BJ (cell line): ENCODE measurements at regions not wholly inside any gene's neighbourhood (a gene's known extent, or its start where the extent isn't known, plus 50 kb on each side); places are given as distances from the start of the nearest gene placed in this dataset.
A peak's percentile ranks its signal among the peaks of the same experiment; 100 is the strongest.

Experiments
- CTCF ChIA-PET: fragments of 350-600 bp; formaldehyde crosslinking; extraction: SDS; loops from one replicate; lab custom pipeline; 2021; ENCODE audit warnings: antibody characterized with exemption, inconsistent platforms; lab: Yijun Ruan, JAX
- POLR2A ChIA-PET: fragments of 300-600 bp; sonication (Branson Sonifier 250); formaldehyde crosslinking; extraction: SDS; loops from one replicate; lab custom pipeline; 2021; ENCODE audit warnings: antibody characterized with exemption; lab: Charles Lee
- DNase-seq: peaks from one replicate; pipeline ENCODE4 v3.0.0-alpha.2; 2011; ENCODE audit warnings: low read depth
- H3K27me3 ChIP-seq: 2 replicates; pipeline ENCODE4 v1.6.0; 2011; ENCODE audit warnings: low read length; ENCODE audit not compliant: control insufficient read depth, insufficient read depth
- H3K36me3 ChIP-seq: 2 replicates; pipeline ENCODE4 v1.5.1; 2011; ENCODE audit warnings: low read length; ENCODE audit not compliant: control insufficient read depth, insufficient read depth
- H3K4me3 ChIP-seq: 2 replicates; pipeline ENCODE4 v1.5.1; 2011; ENCODE audit warnings: low read depth, mild to moderate bottlenecking, control low read depth, low read length
- CTCF ChIP-seq: IDR thresholded peaks from 2 replicates; pipeline ENCODE4 v1.5.1; 2011; ENCODE audit warnings: low read depth, mild to moderate bottlenecking, control low read depth, inconsistent platforms, low read length, moderate library complexity; ENCODE audit not compliant: insufficient read depth

DNA sequence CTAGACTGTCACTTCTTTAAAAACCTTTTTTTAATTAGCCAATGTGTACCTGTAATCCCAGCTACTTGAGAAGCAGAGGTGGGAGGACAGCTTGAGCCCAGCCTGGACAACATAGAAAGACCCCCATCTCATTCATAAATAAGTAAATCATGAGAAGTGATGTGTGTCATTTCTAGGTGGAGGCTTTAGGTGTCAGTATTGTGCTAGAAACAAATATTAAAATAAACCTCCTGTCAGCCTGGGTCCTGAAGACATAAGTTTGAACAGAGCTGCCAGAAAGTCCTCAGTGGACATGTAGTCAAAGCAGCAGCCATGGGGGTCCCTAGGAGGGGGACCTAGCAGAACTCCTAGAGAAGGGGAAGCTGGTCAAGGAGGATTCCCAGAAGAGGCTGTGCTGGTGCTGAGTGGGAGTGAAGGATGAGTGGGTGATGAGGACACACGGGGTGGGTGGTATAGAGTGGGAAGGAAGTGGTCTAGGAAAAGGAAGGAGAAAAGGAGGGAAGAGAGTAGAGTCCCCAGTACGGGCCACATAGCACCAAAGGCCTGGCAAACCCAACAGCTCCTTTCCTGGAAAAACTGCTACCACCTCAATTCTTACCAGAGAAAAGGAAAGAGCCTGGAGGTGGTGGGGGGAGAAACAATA lies 316.6 kb upstream of the NCKAP5 start:
- H3K4me3 ChIP-seq = no peak overlapping the region
- peak; percentile 23; the same call in 1 of the 2 replicates for TF ChIP-seq CTCF
- ChIA-PET POLR2A (interaction anchor here (0.8 kb wide), 1 partner anchor 490 kb away, joined by 3 read pairs; no protein-coding TSS in a partner anchor), CTCF (interaction anchor here (0.6 to 5.4 kb wide), 20 partner anchors 11 to 1709 kb away, joined by 3 to 53 read pairs (median 4); no protein-coding TSS in a partner anchor)
- peaks cover 7% of the 10 kb centered on the region; the same call in 1 of the 2 replicates for H3K27me3 ChIP-seq
- no peaks in the 10 kb centered on the region for H3K36me3 ChIP-seq
- no peak for DNase-seq

DNA sequence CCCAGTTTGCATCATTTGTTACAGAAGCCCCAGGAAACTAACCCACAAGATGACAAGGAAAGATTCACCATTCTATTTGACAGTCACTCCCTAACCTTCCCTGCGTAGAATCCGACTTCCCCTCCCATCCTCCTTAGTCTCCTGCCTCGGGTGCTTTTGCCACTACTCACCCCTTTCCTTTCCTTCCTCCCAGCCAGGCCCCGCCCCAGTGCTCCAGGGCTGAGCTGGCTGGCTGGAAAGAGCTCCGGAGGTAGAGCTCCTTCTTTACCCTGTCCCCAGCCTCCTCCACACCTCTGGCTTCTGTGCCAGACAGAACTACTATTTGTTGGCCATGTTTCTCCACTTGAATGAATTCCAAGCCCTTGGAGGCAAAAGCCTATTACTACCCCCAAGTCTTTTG lies 317.6 kb upstream of the NCKAP5 start:
- peaks cover 4% of the 10 kb centered on the region; the same call in 1 of the 2 replicates for H3K27me3 ChIP-seq
- TF ChIP-seq CTCF = no peak
- CTCF ChIA-PET = interaction anchor here (0.5 to 5.4 kb wide), 13 partner anchors 42 to 566 kb away, joined by 3 to 53 read pairs (median 7); no protein-coding TSS in a partner anchor
- H3K4me3 ChIP-seq = no peak overlapping the region
- DNase-seq = no peak
- no peaks in the 10 kb centered on the region for H3K36me3 ChIP-seq
- POLR2A ChIA-PET = no interaction called here

- peaks cover 4% of the 10 kb centered on the region; the same call in 1 of the 2 replicates for H3K27me3 ChIP-seq
- H3K4me3 ChIP-seq = no peak overlapping the region
- ChIA-PET CTCF (interaction anchor here (0.6 to 5.4 kb wide), 26 partner anchors 20 to 583 kb away, joined by 3 to 53 read pairs (median 4); no protein-coding TSS in a partner anchor), POLR2A (interaction anchor here (0.6 to 0.7 kb wide), 5 partner anchors 23 to 1070 kb away, joined by 3 to 4 read pairs (median 4); no protein-coding TSS in a partner anchor)
- peak; percentile 65 for TF ChIP-seq CTCF
- no peaks in the 10 kb centered on the region for H3K36me3 ChIP-seq
- DNase-seq = peak; percentile 94
Observed at GRCh38 chr2:133886735-133887675, 318.7 kb upstream of the NCKAP5 start.

DNA sequence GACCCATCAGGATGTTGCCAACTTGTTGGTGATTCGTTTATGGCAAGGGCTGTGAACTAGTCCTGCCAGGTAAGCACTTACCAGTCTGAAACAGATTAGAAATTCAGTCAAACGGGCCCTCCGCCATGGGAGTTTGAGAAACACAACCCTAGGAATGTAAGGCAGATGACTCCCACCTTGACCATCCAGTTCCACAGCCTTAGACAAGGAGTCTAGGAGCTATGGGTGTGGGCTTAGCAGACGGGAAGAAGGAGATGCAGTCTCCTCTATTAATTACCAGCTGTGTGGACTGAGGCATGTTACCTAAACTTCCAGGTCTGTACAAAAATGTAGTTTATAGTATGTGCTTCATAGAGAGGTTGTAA lies 319.4 kb upstream of the NCKAP5 start:
- POLR2A ChIA-PET = interaction anchor here (0.7 kb wide), 1 partner anchor 98 kb away, joined by 4 read pairs; no protein-coding TSS in a partner anchor
- Histone ChIP-seq H3K36me3 (no peaks in the 10 kb centered on the region), H3K27me3 (peaks cover 4% of the 10 kb centered on the region; the same call in 1 of the 2 replicates), H3K4me3 (no peak overlapping the region)
- CTCF ChIA-PET = interaction anchor here (1.0 to 5.4 kb wide), 10 partner anchors 19 to 564 kb away, joined by 3 to 53 read pairs (median 6); no protein-coding TSS in a partner anchor
- no peak for TF ChIP-seq CTCF
- no peak for DNase-seq
